Smooth muscle cell (in vitro differentiated cells): ENCODE measurements at regions not wholly inside any gene's neighbourhood (a gene's known extent, or its start where the extent isn't known, plus 50 kb on each side); places are given as distances from the start of the nearest gene placed in this dataset.
A peak's percentile ranks its signal among the peaks of the same experiment; 100 is the strongest.

Experiments used
- DNase-seq: peaks from one replicate; lab custom pipeline; 2025; ENCODE audit not compliant: unreplicated experiment; lab: John Stamatoyannopoulos, UW
- H2AFZ ChIP-seq: fragments of 200-600 bp; sonication (generic); 2 replicates; pipeline ENCODE4 v1.6.0; 2016; ENCODE audit warnings: antibody characterized with exemption, low read depth, mild to moderate bottlenecking
- H3F3A ChIP-seq: fragments of 200-600 bp; sonication (generic); 2 replicates; pipeline ENCODE4 v1.6.0; 2017; ENCODE audit warnings: antibody characterized with exemption, low read depth
- H3K27ac ChIP-seq: fragments of 200-600 bp; sonication (generic); 2 replicates; pipeline ENCODE4 v1.5.1; 2016; ENCODE audit warnings: low read depth, mild to moderate bottlenecking
- H3K27me3 ChIP-seq: fragments of 200-600 bp; sonication (generic); 2 replicates; pipeline ENCODE4 v1.6.1; 2016; ENCODE audit warnings: low read depth, mild to moderate bottlenecking
- H3K36me3 ChIP-seq: fragments of 200-600 bp; sonication (generic); 2 replicates; pipeline ENCODE4 v1.5.1; 2016; ENCODE audit warnings: low read depth
- H3K4me1 ChIP-seq: fragments of 200-600 bp; sonication (generic); 2 replicates; pipeline ENCODE4 v1.5.1; 2016; ENCODE audit warnings: low read depth
- H3K4me2 ChIP-seq: fragments of 200-600 bp; sonication (generic); 2 replicates; pipeline ENCODE4 v1.6.0; 2016; ENCODE audit warnings: mild to moderate bottlenecking
- H3K4me3 ChIP-seq: fragments of 200-600 bp; sonication (generic); 2 replicates; pipeline ENCODE4 v1.5.1; 2016; ENCODE audit warnings: mild to moderate bottlenecking
- H3K79me2 ChIP-seq: fragments of 200-600 bp; sonication (generic); 2 replicates; pipeline ENCODE4 v1.6.0; 2016; ENCODE audit warnings: low read depth, mild to moderate bottlenecking
- H3K9ac ChIP-seq: fragments of 200-600 bp; sonication (generic); 2 replicates; pipeline ENCODE4 v1.6.0; 2016; ENCODE audit warnings: low read depth
- H3K9me3 ChIP-seq: fragments of 200-600 bp; sonication (generic); replicated peaks from 2 replicates; pipeline ENCODE4 v1.5.1; 2016; ENCODE audit warnings: low read depth
- H4K20me1 ChIP-seq: fragments of 200-600 bp; sonication (generic); 2 replicates; pipeline ENCODE4 v1.6.0; 2016; ENCODE audit warnings: low read depth
- CTCF ChIP-seq: fragments of 200-600 bp; sonication (generic); IDR thresholded peaks from 2 replicates; pipeline ENCODE4 v1.5.1; 2017; ENCODE audit warnings: borderline replicate concordance, mild to moderate bottlenecking, antibody characterized with exemption; ENCODE audit not compliant: insufficient read depth, poor library complexity, severe bottlenecking
- WGBS: methylation state at CpG from one replicate; pipeline ENCODE4 v1.1.7; 2016; ENCODE audit warnings: low lambda C conversion rate; 5-methylcytosine and 5-hydroxymethylcytosine counted together

DNA sequence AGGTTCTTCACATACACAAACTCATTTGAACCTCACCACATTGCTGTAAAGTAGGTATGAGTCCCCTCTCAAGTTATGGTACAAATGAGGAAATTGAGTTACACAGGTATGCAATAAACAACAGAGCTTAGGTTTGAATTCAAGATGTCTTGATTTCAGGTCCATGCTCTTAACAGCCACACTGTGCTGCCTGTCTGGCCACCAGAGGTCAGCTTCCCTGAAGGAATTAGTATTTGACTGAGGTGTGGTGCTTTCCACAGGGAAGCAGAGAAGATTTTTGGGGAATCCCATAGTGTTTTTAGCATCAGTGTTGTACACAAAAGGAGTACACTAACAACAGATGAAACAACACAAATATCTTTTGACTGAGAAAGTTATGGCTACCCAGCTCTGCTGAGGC lies 94.4 kb upstream of the ITGA1 start:
- Histone ChIP-seq H4K20me1 (no peaks in the 10 kb centered on the region), H3K4me3 (no peak overlapping the region), H3K27me3 (no peaks in the 10 kb centered on the region), H3K36me3 (no peaks in the 10 kb centered on the region), H3K4me2 (no peak overlapping the region), H3F3A (no peaks in the 10 kb centered on the region), H3K79me2 (no peaks in the 10 kb centered on the region), H3K9me3 (no peaks in the 10 kb centered on the region), H2AFZ (no peak overlapping the region), H3K27ac (peak overlapping the region; percentile 83), H3K4me1 (peaks cover 18% of the 10 kb centered on the region), H3K9ac (no peak overlapping the region)
- TF ChIP-seq CTCF = peak; percentile 50
- DNase-seq = no peak

DNA sequence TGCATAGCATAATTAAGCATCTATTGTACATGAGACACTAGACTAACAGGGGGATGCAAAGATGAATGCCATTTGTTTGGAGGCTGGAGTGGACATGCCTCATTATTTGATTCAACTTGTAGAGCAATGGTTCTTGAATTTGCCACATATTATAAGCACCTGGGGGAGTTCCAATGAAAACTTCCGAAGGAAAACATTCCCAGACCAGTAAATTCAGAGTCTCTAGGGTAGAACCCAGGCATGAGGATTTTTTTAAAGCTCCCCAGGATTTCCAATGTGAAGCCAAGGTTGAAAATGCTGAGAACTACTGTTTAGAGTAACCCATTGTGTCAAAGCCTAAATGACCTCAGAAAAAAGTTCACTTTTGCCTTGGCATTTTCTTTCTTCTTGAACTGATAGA lies 93.9 kb upstream of the ITGA1 start:
- DNase-seq = no peak
- H3K36me3 ChIP-seq = no peaks in the 10 kb centered on the region
- no peak overlapping the region for H3K4me2 ChIP-seq
- no peak overlapping the region for H3K27ac ChIP-seq
- WGBS = 95% methylated on average over 1 of the region's 1 CpG
- H3K9ac ChIP-seq = no peak overlapping the region
- no peaks in the 10 kb centered on the region for H3K79me2 ChIP-seq
- H2AFZ ChIP-seq = no peak overlapping the region
- no peaks in the 10 kb centered on the region for H4K20me1 ChIP-seq
- no peak for TF ChIP-seq CTCF
- H3K27me3 ChIP-seq = no peaks in the 10 kb centered on the region
- H3K4me1 ChIP-seq = peaks cover 18% of the 10 kb centered on the region
- no peak overlapping the region for H3K4me3 ChIP-seq
- H3F3A ChIP-seq = no peaks in the 10 kb centered on the region
- no peaks in the 10 kb centered on the region for H3K9me3 ChIP-seq

DNA sequence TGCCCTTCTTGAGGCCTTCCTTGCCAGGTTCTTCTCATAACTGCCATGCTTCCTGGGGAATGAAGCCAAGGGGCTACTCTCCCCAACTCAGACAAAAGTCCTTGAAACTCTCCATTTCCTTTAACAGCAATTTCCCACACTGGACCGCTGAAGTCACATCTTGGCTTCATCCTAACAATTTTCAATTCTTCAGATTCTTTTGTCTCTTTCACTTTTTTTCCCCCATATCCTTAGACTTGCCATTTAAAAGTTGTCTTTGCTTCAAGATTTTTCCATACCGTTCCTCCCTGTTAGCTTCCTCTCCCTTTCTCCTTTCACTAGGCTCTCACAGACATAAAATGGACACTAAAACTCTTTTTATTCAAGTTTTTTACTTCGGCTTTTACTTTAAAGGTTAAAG lies 93.1 kb upstream of the ITGA1 start:
- no peak for TF ChIP-seq CTCF
- no peaks in the 10 kb centered on the region for H3K27me3 ChIP-seq

GRCh38 chr5:52702877-52703276 lies 84.8 kb upstream of the ITGA1 start:
- H3K36me3 ChIP-seq = no peaks in the 10 kb centered on the region
- H3K4me1 ChIP-seq = no peaks in the 10 kb centered on the region
- 63% methylated on average over 2 of the region's 2 CpGs for WGBS
- H3K4me2 ChIP-seq = peak overlapping the region; percentile 39
- no peaks in the 10 kb centered on the region for H4K20me1 ChIP-seq
- H3K4me3 ChIP-seq = no peak overlapping the region
- H3F3A ChIP-seq = peaks cover 2% of the 10 kb centered on the region
- H3K79me2 ChIP-seq = no peaks in the 10 kb centered on the region
- H3K27ac ChIP-seq = peak overlapping the region; percentile 46
- H2AFZ ChIP-seq = peak overlapping the region; percentile 99
- no peaks in the 10 kb centered on the region for H3K9me3 ChIP-seq
- no peak overlapping the region for H3K9ac ChIP-seq
- no peak for DNase-seq
- no peak for TF ChIP-seq CTCF
- H3K27me3 ChIP-seq = no peaks in the 10 kb centered on the region

More for the DNA sequence above, 93.1 kb upstream of the ITGA1 start:
- WGBS = 95% methylated on average over 3 of the region's 3 CpGs
- H3F3A ChIP-seq = no peaks in the 10 kb centered on the region
- H3K9ac ChIP-seq = no peak overlapping the region
- H3K36me3 ChIP-seq = no peaks in the 10 kb centered on the region
- H3K27ac ChIP-seq = no peak overlapping the region
- no peaks in the 10 kb centered on the region for H4K20me1 ChIP-seq
- no peak overlapping the region for H3K4me2 ChIP-seq
- H3K4me1 ChIP-seq = peaks cover 18% of the 10 kb centered on the region
- H2AFZ ChIP-seq = peak overlapping the region; percentile 39
- no peak overlapping the region for H3K4me3 ChIP-seq
- H3K9me3 ChIP-seq = no peaks in the 10 kb centered on the region
- no peak for DNase-seq
- no peaks in the 10 kb centered on the region for H3K79me2 ChIP-seq
